ENCODE measurements at regions not wholly inside any gene's neighbourhood (a gene's known extent, or its start where the extent isn't known, plus 50 kb on each side); places are given as distances from the start of the nearest gene placed in this dataset.

DNA sequence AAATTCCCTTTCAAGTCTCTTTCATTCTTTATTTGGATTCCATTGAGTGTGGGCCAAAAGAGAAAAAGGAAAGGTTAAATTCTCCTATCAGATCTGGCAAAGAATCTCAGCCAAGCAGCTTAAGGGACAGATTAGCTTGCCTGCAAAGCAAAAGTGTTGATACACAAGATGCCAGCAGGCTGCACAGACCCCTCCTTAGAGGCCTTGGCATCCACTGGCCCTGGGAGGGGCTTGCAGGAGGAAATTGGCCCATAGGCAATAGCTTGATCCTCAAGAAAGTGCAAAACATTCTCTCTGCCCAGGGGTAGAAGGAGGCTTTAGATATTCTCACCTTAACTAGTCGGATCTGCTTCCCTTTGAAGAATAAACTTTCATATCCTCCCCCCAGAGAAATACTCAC, 300.4 kb upstream of the CPEB2 start:
- no peak for DNase-seq (ENCODE audit: low read depth)

DNA sequence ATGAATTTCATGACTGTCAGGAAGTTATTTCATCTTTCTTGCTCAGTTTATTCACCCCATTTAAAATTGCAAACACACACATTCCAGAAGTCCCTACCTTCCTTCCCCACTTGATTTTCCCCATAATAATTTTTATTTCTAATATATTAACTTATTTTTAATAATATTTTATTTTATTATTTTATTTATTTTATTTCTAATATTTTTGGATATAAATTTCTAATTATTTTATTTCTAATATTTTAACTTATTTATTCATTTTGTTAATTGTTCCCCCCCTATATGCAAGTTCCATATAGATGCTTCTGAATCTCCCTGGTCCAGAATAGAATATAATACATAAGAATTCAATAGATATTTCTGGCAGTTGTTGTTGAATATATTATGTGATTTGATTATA, 293.7 kb upstream of the CPEB2 start:
- no peak for DNase-seq (ENCODE audit: low read depth)

DNA sequence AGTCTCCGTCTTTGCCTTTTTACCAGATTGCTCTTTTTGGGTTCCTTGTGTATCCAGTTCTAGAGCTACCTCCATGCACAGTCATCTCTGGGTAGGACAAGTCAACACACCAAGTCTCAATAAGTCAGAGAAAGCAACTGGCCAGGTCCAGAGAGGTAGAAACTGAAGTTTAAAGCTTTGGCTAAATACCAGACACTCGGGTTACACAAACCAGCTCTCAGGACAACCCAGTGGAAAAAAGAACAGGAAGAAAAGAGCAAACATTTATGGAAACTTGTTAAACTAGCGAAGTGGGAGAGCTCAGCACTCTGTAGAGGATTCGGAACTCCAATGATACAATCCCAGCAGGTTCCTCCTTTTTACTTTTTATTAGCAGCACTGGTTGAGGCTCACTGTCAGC, 291.0 kb upstream of the CPEB2 start:
- no peak for DNase-seq (ENCODE audit: low read depth)

DNA sequence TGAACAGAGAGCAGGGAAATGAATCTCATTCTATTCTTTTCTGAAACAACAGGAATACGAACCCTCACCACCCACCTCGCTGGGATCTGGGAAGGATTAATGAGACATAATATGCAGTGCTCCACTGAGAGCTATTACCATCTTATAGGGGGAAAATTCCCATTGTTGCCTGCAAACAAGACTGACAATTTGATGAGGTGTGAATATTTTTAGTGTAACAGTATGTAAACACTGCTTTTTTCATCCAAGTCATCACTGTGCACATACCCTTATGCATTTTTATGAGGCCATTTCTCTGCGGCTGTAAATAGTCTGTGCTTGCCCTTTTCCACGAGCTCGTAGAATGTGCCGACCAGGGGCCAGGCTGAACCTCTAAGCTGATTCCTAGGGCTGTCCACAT, 285.6 kb upstream of the CPEB2 start:
- no peak for DNase-seq (ENCODE audit: low read depth)

DNA sequence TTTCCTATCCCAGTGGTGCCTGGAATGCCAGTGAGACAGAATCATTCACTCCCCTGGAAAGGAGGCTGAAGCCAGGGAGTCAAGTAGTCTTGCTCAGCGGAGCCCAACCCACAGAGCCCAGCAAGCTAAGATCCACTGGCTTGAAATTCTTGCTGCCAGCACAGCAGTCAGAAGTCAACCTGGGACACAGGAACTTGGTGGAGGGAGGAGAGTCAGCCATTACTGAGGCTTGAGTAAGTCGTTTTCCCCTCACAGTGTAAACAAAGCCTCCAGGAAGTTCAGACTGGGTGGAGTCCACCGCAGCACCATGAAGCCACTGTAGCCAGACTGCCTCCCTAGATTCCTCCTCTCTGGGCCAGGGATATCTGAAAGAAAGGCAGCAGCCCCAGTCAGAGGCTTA, 283.2 kb upstream of the CPEB2 start:
- DNase-seq (ENCODE audit: low read depth), result no peak

DNA sequence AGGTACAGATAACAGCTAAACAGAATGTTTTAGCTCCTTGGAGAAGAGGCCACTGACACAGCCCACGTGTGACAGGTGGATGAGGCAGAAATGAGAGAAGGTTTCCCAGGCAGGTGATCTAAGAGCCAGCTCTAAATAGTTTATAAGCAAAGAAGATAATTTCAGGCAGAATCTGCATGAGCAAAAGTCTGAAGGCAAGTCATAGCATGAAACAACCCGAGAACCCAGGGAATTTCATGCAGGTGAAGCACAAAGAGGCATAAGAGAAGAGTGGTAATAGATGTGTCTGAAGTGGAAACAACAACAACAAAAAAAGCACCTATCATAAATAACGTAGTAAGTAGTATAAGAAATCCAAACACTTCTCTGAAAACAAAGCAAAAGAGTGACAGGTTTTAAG, 275.8 kb upstream of the CPEB2 start:
- no peak for DNase-seq (ENCODE audit: low read depth)

DNA sequence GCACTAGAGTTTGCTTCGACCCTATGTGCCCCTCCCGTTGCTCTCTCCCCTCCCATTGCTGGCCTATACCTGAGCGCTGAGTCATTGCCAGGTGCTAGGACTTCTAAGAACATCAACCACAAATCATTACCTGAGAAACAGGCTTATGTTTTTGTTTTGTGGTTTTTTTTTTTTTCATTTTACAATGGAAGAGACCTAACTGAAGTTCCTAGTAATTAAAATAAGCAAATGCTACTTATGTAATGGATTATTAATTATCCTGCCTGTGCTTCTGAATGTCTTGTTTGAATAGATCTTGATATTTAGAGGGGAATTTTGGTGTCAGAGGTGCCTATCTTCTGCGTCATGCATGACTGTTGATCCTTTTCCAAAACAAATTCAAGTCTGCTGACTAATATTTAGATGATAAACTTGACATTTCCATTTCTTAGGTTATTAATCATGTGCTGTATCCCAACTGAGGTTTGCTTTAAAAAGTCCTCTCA, 275.4 kb upstream of the CPEB2 start:
- no peak for DNase-seq (ENCODE audit: low read depth)

DNA sequence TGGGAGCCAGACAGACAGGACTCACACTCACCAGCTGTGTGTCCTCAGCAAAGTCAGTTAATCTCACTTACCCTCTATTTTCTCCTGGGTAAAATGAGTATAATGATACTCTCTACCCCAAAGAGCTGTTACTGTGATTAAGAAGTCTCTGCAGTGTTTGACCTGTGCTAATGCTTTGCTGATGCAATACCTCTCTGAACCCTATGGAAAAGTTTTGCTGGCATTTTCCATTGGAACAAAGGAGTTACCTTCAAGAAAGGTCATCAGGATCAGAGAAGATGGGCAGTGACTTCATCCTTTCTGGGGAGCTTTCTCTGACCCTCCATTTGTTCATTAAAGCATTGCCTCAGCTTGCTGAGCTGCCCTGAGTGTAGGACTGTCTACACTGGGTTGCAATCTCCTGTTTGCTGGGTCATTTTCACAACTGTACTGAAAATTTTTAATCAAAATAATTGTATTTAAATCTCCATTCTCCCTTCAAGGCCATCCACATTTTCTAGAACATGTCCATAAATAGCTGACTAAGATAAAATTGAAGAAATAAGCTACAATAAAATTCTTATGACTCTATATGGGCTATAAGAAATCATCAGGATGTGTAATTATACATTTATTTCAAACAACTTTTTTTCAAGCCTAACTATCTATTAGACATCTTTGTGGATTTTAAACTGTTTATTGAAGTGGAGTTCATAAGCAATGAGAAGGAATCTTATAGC, 272.8 kb upstream of the CPEB2 start:
- no peak for DNase-seq (ENCODE audit: low read depth)

DNA sequence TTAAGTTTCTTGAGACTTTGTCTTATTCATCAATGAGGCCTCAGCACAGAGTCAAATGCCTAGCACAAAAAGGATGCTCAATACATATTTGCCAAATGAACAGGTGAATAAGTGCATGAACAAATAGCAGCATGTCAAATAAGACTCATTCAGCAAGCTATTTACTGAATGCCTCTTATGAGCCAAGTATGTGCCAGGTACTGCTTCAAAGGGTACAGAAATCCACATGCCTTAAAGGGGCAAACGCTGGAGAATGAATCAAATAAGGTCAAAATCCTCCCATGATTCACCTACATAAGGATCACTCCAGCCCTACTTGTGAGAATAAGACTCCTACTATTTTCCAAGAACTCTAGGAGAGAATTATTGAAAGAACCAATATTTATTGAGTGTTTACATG, 260.2 kb upstream of the CPEB2 start:
- DNase-seq (ENCODE audit: low read depth), result no peak

DNA sequence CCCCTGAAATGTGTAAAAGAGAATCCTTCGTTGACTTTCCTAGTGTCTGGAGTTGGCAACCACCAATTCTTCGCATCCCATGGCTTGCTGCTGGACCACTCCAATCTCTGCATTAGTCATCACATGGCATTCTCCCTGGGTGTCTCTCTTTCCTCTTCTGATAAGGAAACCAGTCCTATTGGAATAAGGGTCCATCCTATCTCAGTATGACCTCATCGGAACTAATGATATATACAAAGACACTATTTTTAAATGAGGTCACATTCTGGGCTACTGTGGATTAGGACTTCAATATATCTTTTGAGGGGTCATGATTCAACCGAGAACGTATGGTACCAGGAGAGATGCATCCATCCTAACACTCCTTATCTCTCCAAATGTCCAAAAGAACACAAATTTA, 259.1 kb upstream of the CPEB2 start:
- no peak for DNase-seq (ENCODE audit: low read depth)

DNA sequence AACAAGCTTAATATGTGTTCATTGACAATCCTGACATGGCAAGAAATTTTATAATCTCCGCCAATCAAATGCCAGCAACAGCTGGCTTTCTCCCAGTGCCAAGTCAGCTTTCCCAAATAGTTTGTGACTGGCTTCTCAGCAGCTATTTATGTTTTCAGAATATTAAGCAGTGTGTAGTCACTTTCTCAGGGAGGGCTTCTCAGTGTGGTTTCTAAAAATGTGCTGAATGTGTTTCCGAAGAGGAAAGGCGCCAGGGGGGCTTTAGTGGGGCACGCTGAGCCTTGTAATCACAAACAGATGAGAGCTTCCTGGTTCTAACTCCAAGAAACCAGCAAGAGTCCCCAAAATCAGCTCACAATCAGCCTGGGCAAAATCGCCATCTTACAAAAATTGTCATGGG, 258.7 kb upstream of the CPEB2 start:
- no peak for DNase-seq (ENCODE audit: low read depth)

DNA sequence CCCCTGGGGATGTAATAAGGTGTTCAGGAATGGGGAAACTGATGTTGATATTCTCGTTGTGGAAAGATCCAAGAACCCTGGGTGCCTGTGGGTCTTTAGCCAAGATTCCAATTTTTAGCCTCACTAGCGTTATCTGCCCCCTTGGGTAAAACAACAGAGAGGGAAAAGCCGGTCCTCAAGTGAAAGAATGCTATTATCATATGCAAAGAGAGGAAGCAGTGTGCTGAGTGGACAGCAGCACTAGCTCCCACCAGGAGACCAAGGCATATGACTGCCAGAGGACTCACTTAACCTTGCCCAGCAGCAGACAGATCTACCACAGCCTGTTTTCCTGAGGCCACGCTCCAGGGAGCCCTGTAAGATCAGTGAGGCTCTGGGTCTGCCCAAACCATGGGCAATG, 257.9 kb upstream of the CPEB2 start:
- DNase-seq (ENCODE audit: low read depth), result no peak

DNA sequence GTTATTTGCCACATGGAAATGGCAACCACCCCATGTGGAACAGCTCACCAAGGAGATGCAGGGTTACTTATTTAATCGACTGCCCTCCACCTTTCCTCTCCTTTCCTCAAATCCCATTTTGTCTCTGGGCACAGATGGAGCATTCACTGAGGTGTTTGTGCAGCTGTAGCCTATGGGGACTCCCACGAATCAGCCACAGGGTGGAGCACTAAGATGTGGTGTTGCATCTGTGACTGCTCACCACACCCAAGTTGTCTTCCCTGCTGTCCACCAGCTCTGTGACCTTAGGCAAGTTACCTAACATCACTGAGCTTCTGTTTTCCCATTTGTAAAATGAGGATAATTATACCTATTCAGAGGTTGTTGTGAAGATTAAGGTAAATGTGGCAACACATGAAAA, 252.4 kb upstream of the CPEB2 start:
- DNase-seq (ENCODE audit: low read depth), result no peak

DNA sequence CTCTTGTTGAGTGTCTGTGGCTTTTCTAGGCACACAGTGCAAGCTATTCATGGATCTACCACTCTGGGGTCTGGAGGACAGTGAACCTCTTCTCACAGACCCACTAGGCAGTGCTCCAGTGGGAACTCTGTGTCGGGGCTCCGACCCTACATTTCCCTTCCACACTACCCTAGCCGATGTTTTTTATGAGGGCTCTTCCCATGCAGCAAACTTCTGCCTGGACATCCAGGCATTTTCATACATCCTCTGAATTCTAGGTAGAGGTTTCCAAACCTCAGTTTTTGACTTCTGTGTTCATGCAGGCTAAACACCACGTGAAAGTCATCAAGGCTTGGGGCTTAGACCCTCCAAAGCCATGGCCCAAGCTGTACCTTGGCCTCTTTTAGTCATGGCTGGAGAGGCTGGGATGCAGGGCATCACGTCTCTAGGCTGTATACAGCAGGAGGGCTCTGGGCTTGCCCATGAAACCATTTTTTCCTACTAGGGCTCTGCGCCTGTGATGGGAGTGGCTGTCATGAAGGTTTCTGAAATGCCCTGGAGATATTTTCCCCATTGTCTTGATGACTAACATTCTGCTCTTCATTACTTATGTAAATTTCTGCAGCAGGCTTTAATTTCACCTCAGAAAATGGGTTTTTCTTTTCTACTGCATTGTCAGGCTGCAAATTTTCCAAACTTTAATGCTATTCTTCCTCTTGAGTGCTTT, 249.8 kb upstream of the CPEB2 start:
- DNase-seq (ENCODE audit: low read depth), result no peak

DNA sequence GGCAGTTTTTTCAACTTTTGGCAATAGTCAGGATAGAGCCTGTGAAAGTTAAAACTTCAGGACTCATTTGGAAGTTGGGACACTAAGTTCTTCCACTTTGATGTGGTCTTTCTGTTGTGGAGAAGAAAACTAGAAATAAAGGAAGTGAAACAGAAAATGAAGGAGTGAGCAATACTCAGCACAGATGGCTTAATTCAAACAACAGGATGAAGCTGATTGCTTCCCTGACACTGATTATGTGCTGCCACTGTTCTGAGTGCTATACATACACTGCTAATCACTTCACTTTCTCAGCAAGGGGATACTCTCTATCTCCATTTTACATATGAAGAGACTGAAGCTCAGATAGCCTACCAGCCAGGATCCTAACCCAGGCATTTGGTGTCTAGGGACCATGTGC, 235.1 kb upstream of the CPEB2 start:
- DNase-seq (ENCODE audit: low read depth), result no peak

DNA sequence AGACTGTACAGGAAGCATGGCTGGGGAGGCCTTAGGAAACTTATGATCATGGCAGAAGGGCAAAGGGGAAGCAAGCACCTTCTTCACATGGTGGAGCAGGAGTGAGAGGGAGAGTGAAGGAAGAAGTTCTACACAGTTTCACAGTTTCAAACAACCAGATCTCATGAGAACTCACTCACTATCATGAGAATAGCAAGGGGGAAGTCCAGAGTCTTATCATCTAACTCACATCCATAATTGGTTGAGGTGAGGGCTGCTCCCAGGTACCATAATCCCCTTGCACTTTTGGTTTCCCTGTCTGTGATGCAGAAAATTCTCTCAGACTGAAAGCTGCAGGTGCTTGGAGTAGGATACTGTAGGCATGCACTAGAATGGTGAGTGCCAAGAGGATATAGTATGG, 233.8 kb upstream of the CPEB2 start:
- no peak for DNase-seq (ENCODE audit: low read depth)

DNA sequence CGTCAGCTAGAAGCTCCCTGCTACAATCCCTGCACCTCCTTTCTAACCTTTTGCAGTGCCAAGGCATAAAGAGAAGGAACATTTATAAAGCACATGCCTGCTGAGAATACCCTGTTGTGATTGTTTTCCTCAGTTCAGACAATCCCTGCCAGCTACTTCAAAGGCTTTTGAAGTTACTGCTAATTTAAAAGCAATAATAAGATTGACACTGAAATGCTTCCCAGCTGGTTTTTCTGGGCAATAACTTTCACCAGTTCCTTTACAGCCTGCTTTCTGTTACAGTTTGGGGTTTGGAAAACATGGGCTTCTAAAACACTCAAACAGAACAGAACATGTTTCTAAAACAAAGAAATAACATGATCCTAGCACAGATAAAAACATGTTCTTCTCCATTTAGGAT, 232.3 kb upstream of the CPEB2 start:
- no peak for DNase-seq (ENCODE audit: low read depth)

DNA sequence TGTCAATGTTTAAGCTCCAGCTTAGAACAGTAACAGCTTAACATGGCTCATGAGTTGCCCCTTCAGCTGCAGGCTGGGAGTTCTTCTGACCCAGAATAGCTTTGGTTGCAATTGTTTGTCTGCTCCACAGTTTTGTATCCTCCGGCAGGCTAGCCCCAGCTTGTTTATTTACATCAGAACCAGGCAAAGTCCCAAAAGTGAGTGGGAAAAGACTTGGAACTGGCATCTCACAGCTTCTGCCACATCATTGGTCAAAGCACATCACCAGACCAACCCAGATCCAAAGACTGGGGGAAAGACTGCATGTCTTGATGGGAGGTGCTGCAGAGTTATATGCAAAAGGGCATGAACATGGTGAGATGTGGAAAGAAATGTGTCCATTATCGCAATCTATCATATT, 231.2 kb upstream of the CPEB2 start:
- no peak for DNase-seq (ENCODE audit: low read depth)

DNA sequence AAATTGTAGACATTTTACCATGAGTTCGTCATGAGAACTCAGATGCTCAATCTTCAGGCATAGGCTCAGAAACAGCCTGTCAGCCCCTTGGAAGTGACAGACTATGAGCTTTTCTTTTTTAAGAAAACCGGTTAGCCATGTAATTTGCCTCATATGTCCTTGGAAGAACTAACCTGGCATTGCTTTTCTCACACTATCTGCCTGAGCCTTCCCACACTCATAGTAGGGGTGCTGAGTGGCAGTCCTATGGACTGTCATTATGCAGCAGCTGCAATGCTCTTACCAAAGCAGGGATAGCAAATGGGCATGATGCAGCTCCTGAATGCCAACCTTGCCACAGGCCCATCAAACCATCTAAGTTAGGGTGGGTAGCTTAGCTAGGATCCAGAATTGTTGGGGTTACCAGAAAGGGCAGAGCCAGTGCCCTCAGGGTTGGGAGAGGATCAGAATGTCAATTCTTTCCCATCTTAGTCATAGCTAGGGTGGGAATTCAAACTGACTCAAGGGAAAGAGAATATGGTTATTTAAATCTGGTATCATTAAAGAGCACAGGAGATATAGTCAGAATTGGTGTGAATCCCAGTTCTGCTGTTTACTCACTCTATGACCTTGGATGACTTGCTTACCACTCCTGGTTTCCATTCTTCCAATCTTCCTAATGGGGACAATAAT, 230.6 kb upstream of the CPEB2 start:
- DNase-seq (ENCODE audit: low read depth), result no peak

DNA sequence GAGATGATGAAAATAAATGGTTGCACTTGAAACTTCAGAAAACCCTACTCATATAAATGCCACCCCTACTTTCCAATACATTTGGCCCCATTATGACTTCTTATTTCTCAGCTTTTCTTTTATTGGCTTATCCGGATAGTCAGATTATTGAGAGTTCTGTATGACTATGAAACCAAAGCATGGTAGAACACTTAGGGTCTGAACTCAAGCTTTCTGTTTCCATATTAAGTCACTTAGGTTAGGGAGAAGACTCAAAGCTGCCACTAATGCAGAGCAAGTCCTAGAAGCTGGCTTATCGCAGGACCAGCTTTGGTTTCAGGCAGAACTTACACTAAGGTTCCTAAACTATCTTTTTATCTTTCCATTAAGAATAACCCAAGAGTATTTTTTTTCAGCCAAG, 229.9 kb upstream of the CPEB2 start:
- no peak for DNase-seq (ENCODE audit: low read depth)

DNA sequence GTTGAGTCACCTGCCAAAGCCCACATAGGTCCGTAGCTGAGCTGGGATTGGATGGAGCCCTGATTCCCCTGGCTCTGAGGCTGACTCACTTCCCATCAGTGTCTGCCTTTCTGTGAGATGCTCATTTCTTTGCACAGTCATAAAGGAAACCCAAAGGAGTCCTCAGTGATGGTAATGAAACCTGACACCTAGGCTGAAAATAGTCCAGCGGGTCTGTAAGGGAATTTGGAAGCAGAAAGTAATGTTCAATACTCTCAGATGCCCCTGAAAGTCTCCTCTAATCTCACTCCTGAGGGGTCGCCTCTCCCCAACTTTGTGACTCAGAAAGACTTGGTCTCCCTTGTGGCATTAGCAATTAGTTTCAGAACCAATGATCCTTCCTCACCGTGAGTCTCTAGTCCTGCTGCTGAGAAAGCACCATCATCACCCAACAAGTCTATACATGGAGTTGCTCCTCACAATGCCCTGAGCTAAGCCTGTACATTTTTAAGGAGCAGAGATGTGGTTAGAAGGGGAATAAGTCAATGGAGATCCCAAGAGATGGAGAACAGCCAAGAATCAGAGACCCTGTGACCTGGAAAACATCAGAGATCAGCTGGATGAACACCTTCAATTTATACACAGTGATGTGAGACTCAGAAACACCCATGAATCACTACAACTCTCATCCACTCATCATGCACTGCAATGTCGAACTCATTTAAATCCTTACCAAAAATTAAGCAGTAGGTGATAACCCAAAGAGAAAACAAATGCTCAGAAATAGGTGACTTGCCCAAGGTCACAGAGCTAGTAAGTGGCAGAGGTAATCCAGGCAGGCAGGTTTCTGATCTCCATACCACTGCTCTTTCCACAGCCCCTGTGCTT, 219.0 kb upstream of the CPEB2 start:
- DNase-seq (ENCODE audit: low read depth), result no peak

DNA sequence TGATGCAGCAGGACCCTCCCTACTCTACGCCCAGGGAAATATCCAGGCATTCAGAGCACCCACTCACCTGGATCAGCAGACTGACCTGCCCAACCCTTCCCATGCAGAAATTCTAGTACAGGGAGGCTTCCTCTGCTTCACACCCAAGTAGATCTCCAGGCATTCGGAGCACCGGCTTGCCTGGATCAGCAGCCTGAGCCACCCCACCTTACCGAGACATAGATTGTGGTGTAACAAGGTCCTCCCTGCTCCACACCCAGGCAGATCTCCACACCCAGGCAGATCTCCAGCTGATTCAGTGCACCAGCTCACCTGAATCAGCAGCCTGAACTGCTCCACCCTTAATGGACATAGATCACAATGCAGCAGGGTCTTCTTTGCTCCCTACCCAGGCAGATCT, 215.1 kb upstream of the CPEB2 start:
- no peak for DNase-seq (ENCODE audit: low read depth)
